Neuronal stem cell (in vitro differentiated cells): ENCODE measurements at regions not wholly inside any gene's neighbourhood (a gene's known extent, or its start where the extent isn't known, plus 50 kb on each side); places are given as distances from the start of the nearest gene placed in this dataset.

ENCODE experiments used
- DNase-seq: peaks from one replicate; pipeline ENCODE4 v3.0.0-alpha.2; 2013; ENCODE audit warnings: low spot score
- H2AFZ ChIP-seq: one replicate; pipeline ENCODE4 v1.6.1; 2013; ENCODE audit warnings: mild to moderate bottlenecking, low read length, inconsistent platforms
- H2AK5ac ChIP-seq: 2 replicates; pipeline ENCODE4 v1.6.1; 2013; ENCODE audit warnings: low read depth, mild to moderate bottlenecking, inconsistent platforms, low read length, moderate library complexity, mixed read lengths
- H2BK120ac ChIP-seq: 2 replicates; pipeline ENCODE4 v1.6.1; 2013; ENCODE audit warnings: low read depth, mild to moderate bottlenecking, inconsistent platforms, low read length, moderate library complexity, mixed read lengths
- H2BK12ac ChIP-seq: one replicate; pipeline ENCODE4 v1.6.1; 2013; ENCODE audit warnings: low read length, inconsistent platforms
- H2BK15ac ChIP-seq: 2 replicates; pipeline ENCODE4 v1.6.1; 2013; ENCODE audit warnings: mild to moderate bottlenecking, low read length, inconsistent platforms, mixed read lengths
- H2BK5ac ChIP-seq: one replicate; pipeline ENCODE4 v1.6.1; 2013; ENCODE audit warnings: inconsistent platforms, mild to moderate bottlenecking, low read length, moderate library complexity
- H3K14ac ChIP-seq: one replicate; pipeline ENCODE4 v1.6.1; 2013; ENCODE audit warnings: low read length, inconsistent platforms
- H3K18ac ChIP-seq: 2 replicates; pipeline ENCODE4 v1.6.1; 2013; ENCODE audit warnings: low read length, inconsistent platforms
- H3K23ac ChIP-seq: 2 replicates; pipeline ENCODE4 v1.6.1; 2013; ENCODE audit warnings: low read depth, mild to moderate bottlenecking, mixed read lengths, low read length, inconsistent platforms; ENCODE audit not compliant: poor library complexity
- H3K27ac ChIP-seq: replicated peaks from 3 replicates; pipeline ENCODE4 v1.5.1; 2013; ENCODE audit warnings: low read length, inconsistent platforms
- H3K27me3 ChIP-seq, 3 experiments: 2 replicates each; pipeline ENCODE4 v1.6.1; 2013; ENCODE audit warnings: low read length in 3 of 3, mild to moderate bottlenecking in 2 of 3, inconsistent platforms in 1 of 3, low read depth in 1 of 3, mixed read lengths in 1 of 3, moderate library complexity in 1 of 3; ENCODE audit not compliant: control insufficient read depth in 3 of 3, insufficient read depth in 3 of 3
- H3K36me3 ChIP-seq, 2 donors: replicated peaks in 1 of 2; 2 replicates each; pipeline ENCODE4 v1.6.1; 2013; ENCODE audit warnings: low read length in 2 of 2; ENCODE audit not compliant: control insufficient read depth in 2 of 2, insufficient read depth in 2 of 2
- H3K4ac ChIP-seq: 2 replicates; pipeline ENCODE4 v1.6.1; 2013; ENCODE audit warnings: inconsistent platforms, mild to moderate bottlenecking, low read length, moderate library complexity
- H3K4me1 ChIP-seq, 2 donors: 1 replicate in 1 of 2; 2 replicates in 1 of 2; pipeline ENCODE4 v1.6.1; 2013; ENCODE audit warnings: low read length in 2 of 2, low read depth in 1 of 2; ENCODE audit not compliant: control insufficient read depth in 2 of 2, insufficient read depth in 1 of 2
- H3K4me2 ChIP-seq: one replicate; pipeline ENCODE4 v1.6.1; 2013; ENCODE audit warnings: mild to moderate bottlenecking, low read length, inconsistent platforms; ENCODE audit not compliant: insufficient read depth, poor library complexity, severe bottlenecking
- H3K4me3 ChIP-seq, 2 donors: 2 replicates each; pipeline ENCODE4 v1.5.1; 2013; ENCODE audit warnings: low read length in 2 of 2, mild to moderate bottlenecking in 2 of 2, inconsistent platforms in 1 of 2, moderate library complexity in 1 of 2
- H3K79me1 ChIP-seq: one replicate; pipeline ENCODE4 v1.6.1; 2013; ENCODE audit warnings: low read depth, mild to moderate bottlenecking, inconsistent platforms, low read length, moderate library complexity
- H3K9ac ChIP-seq: one replicate; pipeline ENCODE4 v1.6.1; 2013; ENCODE audit warnings: mild to moderate bottlenecking, low read depth, low read length, inconsistent platforms; ENCODE audit not compliant: poor library complexity
- H3K9me3 ChIP-seq, 2 donors: replicated peaks in 1 of 2; 2 replicates each; pipeline versions ENCODE3 to v1.6.1; 2013; ENCODE audit warnings: low read length in 2 of 2, mild to moderate bottlenecking in 2 of 2, inconsistent platforms in 1 of 2, low read depth in 1 of 2, mixed read lengths in 1 of 2, moderate library complexity in 1 of 2; ENCODE audit not compliant: control insufficient read depth in 2 of 2, insufficient read depth in 1 of 2
- H4K8ac ChIP-seq: one replicate; pipeline ENCODE4 v1.6.1; 2013; ENCODE audit warnings: low read depth, mild to moderate bottlenecking, inconsistent platforms, low read length, moderate library complexity
- H4K91ac ChIP-seq: one replicate; pipeline ENCODE4 v1.6.1; 2013; ENCODE audit warnings: low read length, low read depth, mild to moderate bottlenecking, inconsistent platforms; ENCODE audit not compliant: poor library complexity
- WGBS, 2 donors: extraction: QIAGEN DNeasy Blood & Tissue Kit; methylation state at CpG; one replicate each; pipeline ENCODE4 v1.1.7; 2013; ENCODE audit warnings: missing lambda C conversion rate in 2 of 2, mixed read lengths in 1 of 2; ENCODE audit not compliant: insufficient read length in 2 of 2, insufficient replicate concordance in 1 of 2; ENCODE audit errors: extremely low coverage in 2 of 2; 5-methylcytosine and 5-hydroxymethylcytosine counted together

GRCh38 chr4:56226579-56226978, 160.7 kb downstream of the AASDH start:
- Histone ChIP-seq H3K4me2 (no peak overlapping the region), H4K91ac (no peak overlapping the region), H3K4ac (no peak overlapping the region), H3K4me3 (no peak overlapping the region), H3K9ac (no peak overlapping the region), H4K8ac (no peak overlapping the region), H2BK5ac (no peak overlapping the region), H2AFZ (no peak overlapping the region), H3K79me1 (no peaks in the 10 kb centered on the region), H2BK15ac (no peak overlapping the region), H2AK5ac (no peak overlapping the region), H3K36me3 (peaks cover 0 to 1% of the 10 kb centered on the region in 2 donors), H3K4me1 (peaks cover 0 to 2% of the 10 kb centered on the region in 2 donors), H3K27me3 (no peaks in the 10 kb centered on the region), H2BK12ac (no peak overlapping the region), H3K18ac (no peak overlapping the region), H3K9me3 (peaks cover 0 to 2% of the 10 kb centered on the region in 2 donors), H2BK120ac (no peak overlapping the region), H3K23ac (no peak overlapping the region), H3K27ac (no peak overlapping the region), H3K14ac (no peak overlapping the region)
- DNase-seq = no peak
- WGBS, 2 donors = no CpG with 5 or more reads among the region's 2 CpGs

- Histone ChIP-seq H3K4me3 (no peak overlapping the region), H3K27me3 (no peaks in the 10 kb centered on the region), H3K4ac (no peak overlapping the region), H3K27ac (no peak overlapping the region), H4K91ac (no peak overlapping the region), H3K18ac (no peak overlapping the region), H2AK5ac (no peak overlapping the region), H3K14ac (no peak overlapping the region), H2BK120ac (no peak overlapping the region), H3K4me1 (peaks cover 0 to 4% of the 10 kb centered on the region in 2 donors), H3K36me3 (no peaks in the 10 kb centered on the region), H2BK5ac (no peak overlapping the region), H3K9ac (no peak overlapping the region), H3K23ac (no peak overlapping the region), H2BK12ac (no peak overlapping the region), H3K79me1 (no peaks in the 10 kb centered on the region), H3K4me2 (no peak overlapping the region), H2AFZ (no peak overlapping the region), H4K8ac (no peak overlapping the region), H3K9me3 (no peaks in the 10 kb centered on the region), H2BK15ac (no peak overlapping the region)
- WGBS, 2 donors = no CpG with 5 or more reads among the region's 1 CpG
- no peak for DNase-seq
Observed at GRCh38 chr4:56224641-56225040, 162.7 kb downstream of the AASDH start.

DNA sequence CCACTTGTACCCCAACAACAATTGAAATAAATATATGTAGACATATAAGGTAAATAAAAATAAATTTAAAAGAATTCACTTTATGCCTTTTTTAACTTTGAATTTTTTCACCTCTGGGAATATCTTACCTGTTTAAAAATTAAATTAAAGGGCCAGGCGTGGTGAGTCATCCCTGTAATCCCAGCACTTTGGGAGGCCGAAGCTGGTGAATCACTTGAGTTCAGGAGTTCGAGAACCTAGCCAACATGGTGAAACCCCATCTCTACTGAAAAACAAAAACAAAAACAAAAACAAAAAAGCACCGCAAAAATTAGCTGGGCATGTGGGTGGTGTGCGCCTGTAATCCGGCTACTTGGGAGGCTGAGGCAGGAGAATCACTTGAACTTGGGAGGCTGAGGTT, 164.8 kb downstream of the AASDH start:
- H2BK15ac ChIP-seq = no peak overlapping the region
- H3K79me1 ChIP-seq = no peaks in the 10 kb centered on the region
- no peak overlapping the region for H4K8ac ChIP-seq
- no peaks in the 10 kb centered on the region for H3K36me3 ChIP-seq
- no peak overlapping the region for H3K9ac ChIP-seq
- no peak overlapping the region for H3K4me3 ChIP-seq
- H3K23ac ChIP-seq = no peak overlapping the region
- H3K4ac ChIP-seq = no peak overlapping the region
- H2BK12ac ChIP-seq = no peak overlapping the region
- H2BK5ac ChIP-seq = no peak overlapping the region
- H3K4me1 ChIP-seq = peaks cover 0 to 4% of the 10 kb centered on the region in 2 donors
- no peak overlapping the region for H3K27ac ChIP-seq
- H3K14ac ChIP-seq = no peak overlapping the region
- no peak overlapping the region for H4K91ac ChIP-seq
- H3K18ac ChIP-seq = no peak overlapping the region
- no CpG with 5 or more reads among the region's 6 CpGs for WGBS, 2 donors
- no peaks in the 10 kb centered on the region for H3K9me3 ChIP-seq
- no peaks in the 10 kb centered on the region for H3K27me3 ChIP-seq
- no peak overlapping the region for H3K4me2 ChIP-seq
- DNase-seq = no peak
- H2AFZ ChIP-seq = no peak overlapping the region
- no peak overlapping the region for H2BK120ac ChIP-seq
- H2AK5ac ChIP-seq = no peak overlapping the region

GRCh38 chr4:56220261-56220660, 167.0 kb downstream of the AASDH start:
- H3K27me3 ChIP-seq = no peaks in the 10 kb centered on the region
- no peak overlapping the region for H3K9ac ChIP-seq
- no peak overlapping the region for H2BK15ac ChIP-seq
- no peak overlapping the region for H3K4ac ChIP-seq
- H3K14ac ChIP-seq = no peak overlapping the region
- no peak overlapping the region for H3K4me2 ChIP-seq
- no peaks in the 10 kb centered on the region for H3K9me3 ChIP-seq
- H3K79me1 ChIP-seq = no peaks in the 10 kb centered on the region
- H3K18ac ChIP-seq = no peak overlapping the region
- H2AFZ ChIP-seq = no peak overlapping the region
- H3K4me1 ChIP-seq = peaks cover 2 to 5% of the 10 kb centered on the region in 2 donors
- H2BK5ac ChIP-seq = no peak overlapping the region
- no peak overlapping the region for H3K4me3 ChIP-seq
- WGBS, 2 donors = no CpG with 5 or more reads among the region's 3 CpGs
- no peak overlapping the region for H2AK5ac ChIP-seq
- no peak for DNase-seq
- H3K36me3 ChIP-seq = no peaks in the 10 kb centered on the region
- no peak overlapping the region for H4K8ac ChIP-seq
- H3K23ac ChIP-seq = no peak overlapping the region
- no peak overlapping the region for H4K91ac ChIP-seq
- no peak overlapping the region for H2BK120ac ChIP-seq
- no peak overlapping the region for H3K27ac ChIP-seq
- no peak overlapping the region for H2BK12ac ChIP-seq
